ENCODE measurements at regions not wholly inside any gene's neighbourhood (a gene's known extent, or its start where the extent isn't known, plus 50 kb on each side); places are given as distances from the start of the nearest gene placed in this dataset.

GRCh38 chr2:117470311-117471095, 344.0 kb upstream of the DDX18 start:
- no peak overlapping the region for H3K27ac ChIP-seq (ENCODE audit: low read length)
- no peaks in the 10 kb centered on the region for H3K9me3 ChIP-seq (ENCODE audit: control insufficient read depth, insufficient read depth, low read length)
- DNase-seq (ENCODE audit: low read depth, low spot score), result peak; percentile 90
- H3K36me3 ChIP-seq (ENCODE audit: control insufficient read depth, insufficient read depth, low read length), result no peaks in the 10 kb centered on the region
- no CpG with 5 or more reads among the region's 7 CpGs for WGBS (ENCODE audit: insufficient coverage, insufficient read length)
- H3K27me3 ChIP-seq (ENCODE audit: control insufficient read depth, insufficient read depth, low read length), result no peaks in the 10 kb centered on the region
- peaks cover 2% of the 10 kb centered on the region; the same call in 1 of the 2 replicates for H3K4me1 ChIP-seq (ENCODE audit: control insufficient read depth, insufficient read depth, low read length)
- H3K4me3 ChIP-seq (ENCODE audit: low read length), result no peak overlapping the region

GRCh38 chr2:117481608-117482007, 332.9 kb upstream of the DDX18 start:
- WGBS (ENCODE audit: insufficient coverage, insufficient read length), result no CpG with 5 or more reads among the region's 1 CpG
- no peak for DNase-seq (ENCODE audit: low read depth, low spot score)
- Histone ChIP-seq H3K27me3 (ENCODE audit: control insufficient read depth, insufficient read depth, low read length) (no peaks in the 10 kb centered on the region), H3K36me3 (ENCODE audit: control insufficient read depth, insufficient read depth, low read length) (no peaks in the 10 kb centered on the region), H3K27ac (ENCODE audit: low read length) (no peak overlapping the region), H3K4me3 (ENCODE audit: low read length) (no peak overlapping the region), H3K9me3 (ENCODE audit: control insufficient read depth, insufficient read depth, low read length) (no peaks in the 10 kb centered on the region), H3K4me1 (ENCODE audit: control insufficient read depth, insufficient read depth, low read length) (no peaks in the 10 kb centered on the region)

GRCh38 chr2:117485588-117485987, 328.9 kb upstream of the DDX18 start:
- no CpG with 5 or more reads among the region's 3 CpGs for WGBS (ENCODE audit: insufficient coverage, insufficient read length)
- Histone ChIP-seq H3K27ac (ENCODE audit: low read length) (no peak overlapping the region), H3K27me3 (ENCODE audit: control insufficient read depth, insufficient read depth, low read length) (no peaks in the 10 kb centered on the region)

GRCh38 chr2:117486081-117486480, 328.4 kb upstream of the DDX18 start:
- H3K36me3 ChIP-seq (ENCODE audit: control insufficient read depth, insufficient read depth, low read length), result no peaks in the 10 kb centered on the region
- no CpG with 5 or more reads among the region's 2 CpGs for WGBS (ENCODE audit: insufficient coverage, insufficient read length)
- H3K9me3 ChIP-seq (ENCODE audit: control insufficient read depth, insufficient read depth, low read length), result no peaks in the 10 kb centered on the region

More at GRCh38 chr2:117485588-117485987, 328.9 kb upstream of the DDX18 start:
- Histone ChIP-seq H3K4me3 (ENCODE audit: low read length) (no peak overlapping the region), H3K4me1 (ENCODE audit: control insufficient read depth, insufficient read depth, low read length) (no peaks in the 10 kb centered on the region), H3K36me3 (ENCODE audit: control insufficient read depth, insufficient read depth, low read length) (no peaks in the 10 kb centered on the region), H3K9me3 (ENCODE audit: control insufficient read depth, insufficient read depth, low read length) (no peaks in the 10 kb centered on the region)
- DNase-seq (ENCODE audit: low read depth, low spot score), result no peak

GRCh38 chr2:117492209-117492851, 322.2 kb upstream of the DDX18 start:
- Histone ChIP-seq H3K4me3 (ENCODE audit: low read length) (no peak overlapping the region), H3K27me3 (ENCODE audit: control insufficient read depth, insufficient read depth, low read length) (no peaks in the 10 kb centered on the region), H3K9me3 (ENCODE audit: control insufficient read depth, insufficient read depth, low read length) (no peaks in the 10 kb centered on the region), H3K27ac (ENCODE audit: low read length) (no peak overlapping the region), H3K36me3 (ENCODE audit: control insufficient read depth, insufficient read depth, low read length) (no peaks in the 10 kb centered on the region), H3K4me1 (ENCODE audit: control insufficient read depth, insufficient read depth, low read length) (no peaks in the 10 kb centered on the region)
- no CpG with 5 or more reads among the region's 3 CpGs for WGBS (ENCODE audit: insufficient coverage, insufficient read length)
- DNase-seq (ENCODE audit: low read depth, low spot score), result no peak

More at GRCh38 chr2:117486081-117486480, 328.4 kb upstream of the DDX18 start:
- no peaks in the 10 kb centered on the region for H3K4me1 ChIP-seq (ENCODE audit: control insufficient read depth, insufficient read depth, low read length)
- H3K4me3 ChIP-seq (ENCODE audit: low read length), result no peak overlapping the region
- no peaks in the 10 kb centered on the region for H3K27me3 ChIP-seq (ENCODE audit: control insufficient read depth, insufficient read depth, low read length)
- no peak for DNase-seq (ENCODE audit: low read depth, low spot score)
- no peak overlapping the region for H3K27ac ChIP-seq (ENCODE audit: low read length)

GRCh38 chr2:117500721-117501120, 313.8 kb upstream of the DDX18 start:
- no peaks in the 10 kb centered on the region for H3K9me3 ChIP-seq (ENCODE audit: control insufficient read depth, insufficient read depth, low read length)
- H3K27me3 ChIP-seq (ENCODE audit: control insufficient read depth, insufficient read depth, low read length), result no peaks in the 10 kb centered on the region
- no CpG with 5 or more reads among the region's 3 CpGs for WGBS (ENCODE audit: insufficient coverage, insufficient read length)
- H3K4me3 ChIP-seq (ENCODE audit: low read length), result no peak overlapping the region
- DNase-seq (ENCODE audit: low read depth, low spot score), result no peak
- no peaks in the 10 kb centered on the region for H3K4me1 ChIP-seq (ENCODE audit: control insufficient read depth, insufficient read depth, low read length)
- H3K27ac ChIP-seq (ENCODE audit: low read length), result no peak overlapping the region
- H3K36me3 ChIP-seq (ENCODE audit: control insufficient read depth, insufficient read depth, low read length), result no peaks in the 10 kb centered on the region

GRCh38 chr2:117502121-117502520, 312.4 kb upstream of the DDX18 start:
- no peak overlapping the region for H3K4me3 ChIP-seq (ENCODE audit: low read length)
- H3K27ac ChIP-seq (ENCODE audit: low read length), result no peak overlapping the region
- no peaks in the 10 kb centered on the region for H3K9me3 ChIP-seq (ENCODE audit: control insufficient read depth, insufficient read depth, low read length)
- H3K36me3 ChIP-seq (ENCODE audit: control insufficient read depth, insufficient read depth, low read length), result no peaks in the 10 kb centered on the region
- no peak for DNase-seq (ENCODE audit: low read depth, low spot score)
- no CpG with 5 or more reads among the region's 5 CpGs for WGBS (ENCODE audit: insufficient coverage, insufficient read length)
- no peaks in the 10 kb centered on the region for H3K27me3 ChIP-seq (ENCODE audit: control insufficient read depth, insufficient read depth, low read length)
- no peaks in the 10 kb centered on the region for H3K4me1 ChIP-seq (ENCODE audit: control insufficient read depth, insufficient read depth, low read length)

- no CpG with 5 or more reads among the region's 2 CpGs for WGBS (ENCODE audit: insufficient coverage, insufficient read length)
- H3K4me1 ChIP-seq (ENCODE audit: control insufficient read depth, insufficient read depth, low read length), result no peaks in the 10 kb centered on the region
- H3K4me3 ChIP-seq (ENCODE audit: low read length), result no peak overlapping the region
- H3K27me3 ChIP-seq (ENCODE audit: control insufficient read depth, insufficient read depth, low read length), result no peaks in the 10 kb centered on the region
- DNase-seq (ENCODE audit: low read depth, low spot score), result no peak
- H3K9me3 ChIP-seq (ENCODE audit: control insufficient read depth, insufficient read depth, low read length), result no peaks in the 10 kb centered on the region
- no peak overlapping the region for H3K27ac ChIP-seq (ENCODE audit: low read length)
- no peaks in the 10 kb centered on the region for H3K36me3 ChIP-seq (ENCODE audit: control insufficient read depth, insufficient read depth, low read length)
These were observed 302.2 kb upstream of the DDX18 start for GRCh38 chr2:117512307-117512706.

GRCh38 chr2:117514371-117514770, 300.1 kb upstream of the DDX18 start:
- Histone ChIP-seq H3K27me3 (ENCODE audit: control insufficient read depth, insufficient read depth, low read length) (no peaks in the 10 kb centered on the region), H3K27ac (ENCODE audit: low read length) (no peak overlapping the region), H3K36me3 (ENCODE audit: control insufficient read depth, insufficient read depth, low read length) (no peaks in the 10 kb centered on the region), H3K4me3 (ENCODE audit: low read length) (no peak overlapping the region), H3K4me1 (ENCODE audit: control insufficient read depth, insufficient read depth, low read length) (no peaks in the 10 kb centered on the region), H3K9me3 (ENCODE audit: control insufficient read depth, insufficient read depth, low read length) (no peaks in the 10 kb centered on the region)
- DNase-seq (ENCODE audit: low read depth, low spot score), result no peak
- no CpG with 5 or more reads among the region's 1 CpG for WGBS (ENCODE audit: insufficient coverage, insufficient read length)

- WGBS (ENCODE audit: insufficient coverage, insufficient read length), result no CpG with 5 or more reads among the region's 1 CpG
These were observed 295.3 kb upstream of the DDX18 start for GRCh38 chr2:117519238-117519637.

More at GRCh38 chr2:117519238-117519637, 295.3 kb upstream of the DDX18 start:
- H3K4me1 ChIP-seq (ENCODE audit: control insufficient read depth, insufficient read depth, low read length), result no peaks in the 10 kb centered on the region
- no peaks in the 10 kb centered on the region for H3K27me3 ChIP-seq (ENCODE audit: control insufficient read depth, insufficient read depth, low read length)
- no peaks in the 10 kb centered on the region for H3K36me3 ChIP-seq (ENCODE audit: control insufficient read depth, insufficient read depth, low read length)
- no peak for DNase-seq (ENCODE audit: low read depth, low spot score)
- H3K9me3 ChIP-seq (ENCODE audit: control insufficient read depth, insufficient read depth, low read length), result no peaks in the 10 kb centered on the region
- no peak overlapping the region for H3K27ac ChIP-seq (ENCODE audit: low read length)
- H3K4me3 ChIP-seq (ENCODE audit: low read length), result no peak overlapping the region
